HTR-8/SVneo (cell line): ENCODE measurements at regions not wholly inside any gene's neighbourhood (a gene's known extent, or its start where the extent isn't known, plus 50 kb on each side); places are given as distances from the start of the nearest gene placed in this dataset.
"Not testable (repeated sequence)": the region's sequence is repeated elsewhere in the genome, so short reads cannot be mapped to it uniquely, and the experiment has no call there.

Experiments
- DNase-seq: peaks from one replicate; pipeline ENCODE4 v3.0.0; 2011; ENCODE audit warnings: low spot score, mixed read lengths; ENCODE audit not compliant: insufficient read length
- FAIRE-seq: peaks from 2 replicates; lab custom pipeline; 2011; peaks lifted over from hg19 to GRCh38; lab: Jason Lieb, UNC

DNA sequence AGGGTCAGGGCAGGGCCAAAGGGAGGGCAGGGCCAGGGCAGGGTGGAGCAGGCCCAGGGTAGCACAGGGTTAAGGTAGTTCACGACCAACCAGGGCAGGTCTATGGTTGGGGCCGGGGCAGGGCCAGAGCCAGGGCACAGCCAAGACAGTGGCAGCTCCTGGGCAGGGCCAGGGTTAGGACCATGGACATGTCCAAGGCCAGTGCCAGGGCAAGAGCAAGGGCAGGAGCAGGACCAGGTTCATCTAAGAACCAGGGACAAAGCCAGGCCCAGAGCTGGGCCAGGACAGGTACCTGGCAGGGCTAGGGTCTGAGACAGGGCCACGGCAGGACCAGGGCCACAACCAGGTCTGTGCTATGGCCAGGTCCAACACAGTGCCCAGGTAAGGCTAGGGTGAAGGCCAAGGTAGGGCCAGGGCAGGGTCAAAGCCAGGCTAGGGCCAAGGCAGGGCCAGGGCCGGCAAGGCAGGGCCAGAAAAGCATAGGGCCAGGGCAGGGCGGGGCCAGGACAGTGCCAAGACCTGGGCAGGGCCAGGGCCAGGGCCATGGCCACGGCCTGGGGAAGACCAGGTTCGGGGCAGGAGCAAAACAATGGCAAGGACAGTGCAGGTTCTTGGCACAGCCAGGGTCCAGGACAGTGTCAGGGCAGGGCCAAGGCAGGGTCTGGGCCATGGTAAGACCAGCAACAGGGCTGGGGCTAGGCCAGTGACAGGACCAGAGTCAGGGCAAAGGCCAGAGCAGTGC, 2874.4 kb downstream of the RPIA start:
- not testable (repeated sequence) for FAIRE-seq, DNase-seq

- not testable (repeated sequence) for DNase-seq, FAIRE-seq
Observed at GRCh38 chr2:91566611-91567010, 2875.1 kb downstream of the RPIA start.

- not testable (repeated sequence) for FAIRE-seq, DNase-seq
Observed at GRCh38 chr2:91567546-91568335, 2876.3 kb downstream of the RPIA start.

GRCh38 chr2:91568391-91569338, 2877.2 kb downstream of the RPIA start:
- FAIRE-seq, DNase-seq: not testable (repeated sequence)

DNA sequence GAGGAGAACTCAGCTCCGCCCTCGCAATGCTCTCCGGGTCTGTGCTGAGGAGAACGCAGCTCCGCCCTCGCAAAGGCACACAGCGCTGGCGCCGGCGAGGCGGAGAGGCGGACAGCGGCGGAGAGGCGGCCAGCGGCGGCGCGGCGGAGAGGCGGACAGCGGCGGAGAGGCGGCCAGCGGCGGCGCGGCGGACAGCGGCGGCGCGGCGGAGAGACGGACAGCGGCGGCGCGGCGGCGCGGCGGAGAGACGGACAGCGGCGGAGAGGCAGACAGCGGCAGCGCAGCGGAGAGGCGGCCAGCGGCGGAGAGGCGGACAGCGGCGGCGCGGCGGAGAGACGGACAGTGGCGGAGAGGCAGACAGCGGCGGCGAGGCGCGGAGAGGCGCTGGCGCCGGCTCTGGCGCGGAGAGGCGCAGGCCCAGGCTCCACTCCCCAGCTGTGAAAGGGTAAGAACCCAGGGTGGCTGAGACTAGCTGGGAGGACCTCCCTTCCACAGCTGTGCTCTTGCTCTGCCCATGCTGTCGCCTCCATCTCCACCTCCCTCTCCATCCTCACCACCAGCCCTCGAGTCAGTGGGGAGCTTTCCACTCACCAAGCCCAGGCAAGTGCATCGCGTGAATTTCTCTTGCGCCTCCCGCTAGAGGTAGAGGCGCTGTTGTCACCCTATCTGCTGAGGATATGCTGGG, 2879.9 kb downstream of the RPIA start:
- not testable (repeated sequence) for FAIRE-seq, DNase-seq

DNA sequence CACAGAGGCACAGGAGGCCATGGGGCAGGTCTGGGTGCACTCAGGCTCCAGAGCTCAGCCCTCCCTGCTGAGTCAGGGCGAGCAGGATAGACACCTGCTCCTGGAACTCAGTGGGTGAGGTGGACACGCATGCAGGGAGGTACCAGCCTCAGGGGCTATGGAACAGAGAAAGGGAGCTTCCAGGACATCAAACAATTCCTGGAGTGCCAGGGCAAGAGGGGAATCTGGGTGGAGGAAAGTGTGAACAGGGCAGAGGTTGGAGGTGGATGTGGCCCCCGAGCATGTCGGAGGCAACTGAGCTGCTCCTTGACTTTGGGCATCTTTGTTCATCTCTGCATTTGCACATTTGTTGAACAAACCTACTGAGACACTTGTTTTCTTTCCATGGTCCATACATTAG, 2881.5 kb downstream of the RPIA start:
- FAIRE-seq, DNase-seq: not testable (repeated sequence)

- not testable (repeated sequence) for FAIRE-seq, DNase-seq
Observed at GRCh38 chr2:91573755-91574154, 2882.3 kb downstream of the RPIA start.

- not testable (repeated sequence) for DNase-seq, FAIRE-seq
Observed at GRCh38 chr2:91574255-91574654, 2882.8 kb downstream of the RPIA start.

DNA sequence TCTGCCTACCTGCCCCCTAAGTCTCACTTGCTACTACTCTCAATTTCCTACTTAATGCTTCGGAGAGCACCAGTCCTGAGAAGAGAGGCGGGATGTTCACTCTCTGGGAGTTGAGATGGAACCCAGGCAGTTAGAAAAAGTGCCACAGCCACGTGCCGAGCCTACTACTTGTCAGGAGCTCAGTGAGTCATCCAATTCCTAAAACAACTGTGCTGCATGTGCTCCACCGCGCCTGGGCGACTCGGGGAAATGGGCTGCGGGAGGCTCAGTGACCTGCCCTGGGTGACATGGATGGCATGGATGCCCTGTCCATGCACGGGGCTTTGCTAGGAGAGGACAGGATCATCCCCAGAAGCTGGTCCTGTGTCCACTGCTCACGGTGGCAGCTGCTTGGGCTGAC, 2884.2 kb downstream of the RPIA start:
- DNase-seq, FAIRE-seq: not testable (repeated sequence)

DNA sequence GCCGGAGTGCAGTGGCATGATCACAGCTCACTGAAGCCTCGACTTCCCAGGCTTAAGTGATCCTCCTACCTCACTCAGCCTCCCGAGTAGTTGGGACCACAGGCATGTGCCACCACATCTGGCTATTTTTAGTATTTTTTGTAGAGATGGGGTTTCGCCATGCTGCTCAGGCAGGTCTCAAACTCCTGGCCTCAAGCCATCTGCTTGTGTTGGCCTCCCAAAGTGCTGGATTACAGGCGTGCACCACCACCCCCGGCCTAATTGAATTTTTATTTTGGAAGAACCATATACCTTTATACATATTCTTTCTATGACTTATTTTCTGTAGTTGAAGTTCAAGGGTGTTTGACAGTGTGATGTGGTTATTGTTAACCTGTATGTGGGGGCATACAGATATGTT, 2885.9 kb downstream of the RPIA start:
- DNase-seq, FAIRE-seq: not testable (repeated sequence)

GRCh38 chr2:91578678-91579077, 2887.2 kb downstream of the RPIA start:
- not testable (repeated sequence) for DNase-seq, FAIRE-seq

- not testable (repeated sequence) for DNase-seq, FAIRE-seq
Observed at GRCh38 chr2:91579555-91579954, 2888.1 kb downstream of the RPIA start.

DNA sequence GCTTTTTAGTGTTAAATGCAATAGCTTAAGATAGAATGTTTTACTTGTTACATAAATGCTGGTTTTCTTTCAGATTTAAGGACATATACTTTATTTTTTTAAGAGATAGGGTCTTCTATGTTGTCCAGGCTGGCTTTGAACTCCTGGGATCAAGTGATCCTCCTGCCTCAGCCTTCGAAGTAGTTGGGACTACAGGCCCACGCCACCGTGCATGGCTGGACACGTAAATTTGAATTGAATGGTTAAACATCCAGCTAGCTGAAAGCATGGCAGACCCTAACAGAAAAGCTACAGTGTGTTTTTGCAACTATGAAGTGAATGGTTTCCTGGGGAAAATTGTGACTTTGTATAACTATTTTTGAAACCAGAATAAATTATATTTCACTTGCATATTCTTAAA, 2888.6 kb downstream of the RPIA start:
- not testable (repeated sequence) for FAIRE-seq, DNase-seq

DNA sequence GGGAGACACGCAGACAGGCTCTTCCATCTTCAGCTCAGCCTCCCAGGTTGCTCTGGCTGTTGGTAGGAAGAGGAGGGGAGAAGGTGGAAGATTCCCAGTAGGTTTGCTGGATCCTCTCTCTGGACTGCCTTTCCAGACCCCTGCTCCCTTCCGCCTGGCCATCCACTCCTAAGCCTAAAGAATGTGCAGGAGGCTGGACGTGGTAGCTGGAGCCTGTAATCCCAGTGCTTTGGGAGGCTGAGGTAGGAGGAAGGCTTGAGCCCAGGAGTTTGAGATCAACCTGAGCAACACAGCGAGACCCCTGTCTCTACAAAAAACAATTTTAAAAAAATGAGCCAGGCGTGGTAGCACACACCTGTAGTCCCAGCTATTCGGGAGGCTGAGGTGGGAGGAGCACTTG, 2895.6 kb downstream of the RPIA start:
- not testable (repeated sequence) for DNase-seq, FAIRE-seq

GRCh38 chr2:91587908-91588535, 2896.5 kb downstream of the RPIA start:
- not testable (repeated sequence) for DNase-seq, FAIRE-seq

DNA sequence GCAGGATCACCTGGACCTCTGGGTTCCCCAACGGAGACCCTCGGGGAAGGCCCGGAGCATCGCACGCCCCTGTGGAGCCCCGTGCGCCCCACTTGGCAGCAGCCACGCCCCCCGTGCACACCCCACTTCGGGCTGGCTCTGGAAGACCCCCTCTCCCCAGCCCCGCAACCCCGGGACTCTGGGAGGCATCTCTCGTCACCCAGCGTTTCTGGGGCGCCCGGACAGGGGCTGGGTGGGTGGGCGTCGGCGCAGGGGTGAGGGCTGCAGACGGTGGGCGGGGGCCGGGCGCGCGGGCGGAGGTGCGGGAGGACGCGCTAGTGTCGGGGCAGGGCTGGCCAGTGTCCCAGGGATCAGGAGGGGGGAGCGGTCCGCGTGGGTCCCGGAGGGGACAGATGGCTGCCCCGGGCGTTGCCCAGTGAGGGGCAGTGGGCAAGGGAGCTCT, 2897.3 kb downstream of the RPIA start:
- DNase-seq, FAIRE-seq: not testable (repeated sequence)

- DNase-seq, FAIRE-seq: not testable (repeated sequence)
Observed at GRCh38 chr2:91589454-91590328, 2898.2 kb downstream of the RPIA start.

- not testable (repeated sequence) for DNase-seq, FAIRE-seq
Observed at GRCh38 chr2:91590381-91590780, 2898.9 kb downstream of the RPIA start.
